GM23338 (cell line): ENCODE measurements at regions not wholly inside any gene's neighbourhood (a gene's known extent, or its start where the extent isn't known, plus 50 kb on each side); places are given as distances from the start of the nearest gene placed in this dataset.

ENCODE experiments used
- ATAC-seq: fragments of 200-7000 bp; cut with Tn5 transposase; 3 replicates; pipeline ENCODE4 v1.9.1; 2020
- DNase-seq: peaks from one replicate; pipeline ENCODE4 v3.0.0-alpha.2; 2015; ENCODE audit warnings: low spot score
- H2AFZ ChIP-seq: fragments of 200-600 bp; sonication (generic); 2 replicates; pipeline ENCODE4 v1.8.0; 2016; ENCODE audit warnings: antibody characterized with exemption, mild to moderate bottlenecking, moderate library complexity
- H3F3A ChIP-seq: fragments of 200-600 bp; sonication (generic); replicated peaks from 2 replicates; pipeline ENCODE4 v1.8.0; 2017; ENCODE audit warnings: antibody characterized with exemption, mixed run types, low read depth
- H3K27ac ChIP-seq: fragments of 200-600 bp; sonication (generic); 2 replicates; pipeline ENCODE4 v1.6.1; 2016; ENCODE audit warnings: low read depth
- H3K27me3 ChIP-seq: fragments of 200-600 bp; sonication (generic); 2 replicates; pipeline ENCODE4 v1.8.0; 2016; ENCODE audit warnings: mild to moderate bottlenecking, mixed run types, moderate library complexity; ENCODE audit not compliant: insufficient read depth
- H3K36me3 ChIP-seq: fragments of 200-600 bp; sonication (generic); 2 replicates; pipeline ENCODE4 v1.8.0; 2016; ENCODE audit warnings: mild to moderate bottlenecking; ENCODE audit not compliant: insufficient read depth
- H3K4me1 ChIP-seq: fragments of 200-600 bp; sonication (generic); 2 replicates; pipeline ENCODE4 v1.8.0; 2016; ENCODE audit warnings: mild to moderate bottlenecking, moderate library complexity; ENCODE audit not compliant: insufficient read depth
- H3K4me2 ChIP-seq: fragments of 200-600 bp; sonication (generic); 2 replicates; pipeline ENCODE4 v1.7.1; 2017; ENCODE audit warnings: mixed run types
- H3K4me3 ChIP-seq: fragments of 200-600 bp; sonication (generic); 2 replicates; pipeline ENCODE4 v1.6.1; 2016; ENCODE audit warnings: mixed run types
- H3K79me2 ChIP-seq: fragments of 200-600 bp; sonication (generic); replicated peaks from 2 replicates; pipeline ENCODE4 v1.8.0; 2017; ENCODE audit warnings: mild to moderate bottlenecking; ENCODE audit not compliant: insufficient read depth
- H3K9me2 ChIP-seq: fragments of 200-600 bp; sonication (generic); 2 replicates; pipeline ENCODE4 v1.8.0; 2017; ENCODE audit not compliant: insufficient read depth
- H4K20me1 ChIP-seq: fragments of 200-600 bp; sonication (generic); replicated peaks from 2 replicates; pipeline ENCODE4 v1.8.0; 2017; ENCODE audit warnings: mild to moderate bottlenecking; ENCODE audit not compliant: insufficient read depth
- H3K27ac Mint-ChIP-seq: 2 replicates; pipeline ENCODE4 v1.8.0; 2020; ENCODE audit warnings: inconsistent platforms, mild to moderate bottlenecking, moderate library complexity, mixed read lengths
- H3K27me3 Mint-ChIP-seq: 3 replicates; pipeline ENCODE4 v1.8.0; 2022; ENCODE audit warnings: low read depth, mild to moderate bottlenecking, moderate library complexity, mixed read lengths, inconsistent platforms; ENCODE audit not compliant: insufficient read depth, poor library complexity
- H3K36me3 Mint-ChIP-seq: 3 replicates; pipeline ENCODE4 v1.8.0; 2021; ENCODE audit warnings: low read depth, mild to moderate bottlenecking, inconsistent platforms, moderate library complexity, mixed read lengths
- H3K4me1 Mint-ChIP-seq: 3 replicates; pipeline ENCODE4 v1.8.0; 2020; ENCODE audit warnings: mild to moderate bottlenecking, inconsistent platforms, mixed read lengths
- H3K4me3 Mint-ChIP-seq: 3 replicates; pipeline ENCODE4 v1.8.0; 2021; ENCODE audit warnings: moderate library complexity, mild to moderate bottlenecking, inconsistent platforms, mixed read lengths
- H3K9me3 Mint-ChIP-seq: 3 replicates; pipeline ENCODE4 v1.8.0; 2020; ENCODE audit warnings: moderate library complexity, mild to moderate bottlenecking, inconsistent platforms, mixed read lengths
- CREB1 ChIP-seq: fragments of 250-450 bp; sonication (Bioruptor Pico); IDR thresholded peaks from 2 replicates; pipeline ENCODE4 v1.5.0; 2020; ENCODE audit warnings: low read depth, mild to moderate bottlenecking, moderate library complexity
- JUNB ChIP-seq: IDR thresholded peaks from one replicate; pipeline ENCODE4 v1.6.1; 2016; ENCODE audit warnings: antibody characterized with exemption; ENCODE audit not compliant: unreplicated experiment
- POLR2AphosphoS5 ChIP-seq: IDR thresholded peaks from 2 replicates; pipeline ENCODE4 v1.6.1; 2016; ENCODE audit warnings: antibody characterized with exemption, low read depth
- REST ChIP-seq: IDR thresholded peaks from one replicate; pipeline ENCODE4 v1.6.1; 2018; ENCODE audit warnings: antibody characterized with exemption; ENCODE audit not compliant: unreplicated experiment
- STAT1 ChIP-seq: IDR thresholded peaks from one replicate; pipeline ENCODE4 v1.6.1; 2016; ENCODE audit warnings: antibody characterized with exemption; ENCODE audit not compliant: unreplicated experiment
- ZNF331 ChIP-seq: fragments of 250-450 bp; sonication (Bioruptor Pico); IDR thresholded peaks from 2 replicates; pipeline ENCODE4 v1.5.0; 2020; ENCODE audit warnings: low read depth, mild to moderate bottlenecking, moderate library complexity
- TF ChIP-seq, protein P1 (sequence below), 2 experiments: fragments of 200-600 bp in 1 of 2; sonication (generic) in 1 of 2; conservative IDR thresholded peaks; 2 replicates each; pipeline versions ENCODE4 v1.5.1 to v1.6.1; 2016 to 2017; ENCODE audit warnings: antibody characterized with exemption in 2 of 2, low read depth in 2 of 2, mild to moderate bottlenecking in 2 of 2, moderate library complexity in 1 of 2
- TF ChIP-seq, protein P2 (sequence below): fragments of 250-450 bp; sonication (Bioruptor Pico); IDR thresholded peaks from 2 replicates; pipeline ENCODE4 v1.5.0; 2020; ENCODE audit warnings: mild to moderate bottlenecking, moderate library complexity

- DNase-seq (peak; percentile 13), ATAC-seq (no peak)
- Histone ChIP-seq H3K27me3 (no peaks in the 10 kb centered on the region), H3K9me2 (no peaks in the 10 kb centered on the region), H3K4me3 (no peak overlapping the region), H3K4me2 (no peak overlapping the region), H4K20me1 (no peaks in the 10 kb centered on the region), H3K36me3 (no peaks in the 10 kb centered on the region), H2AFZ (no peak overlapping the region), H3F3A (no peaks in the 10 kb centered on the region), H3K27ac (no peak overlapping the region), H3K4me1 (no peaks in the 10 kb centered on the region), H3K79me2 (no peaks in the 10 kb centered on the region)
- Mint-ChIP-seq H3K27ac (no peak overlapping the region), H3K27me3 (no peaks in the 10 kb centered on the region), H3K4me1 (peaks cover 7% of the 10 kb centered on the region; the same call in 2 of the 3 replicates), H3K9me3 (no peaks in the 10 kb centered on the region), H3K36me3 (no peaks in the 10 kb centered on the region), H3K4me3 (no peak overlapping the region)
- TF ChIP-seq CREB1 (CRISPR knock-in tag), result no peak
- TF ChIP-seq JUNB, result no peak
- no peak for TF ChIP-seq STAT1
These were observed 281.0 kb downstream of the PTPRC start for GRCh38 chr1:198919667-198920398.

DNA sequence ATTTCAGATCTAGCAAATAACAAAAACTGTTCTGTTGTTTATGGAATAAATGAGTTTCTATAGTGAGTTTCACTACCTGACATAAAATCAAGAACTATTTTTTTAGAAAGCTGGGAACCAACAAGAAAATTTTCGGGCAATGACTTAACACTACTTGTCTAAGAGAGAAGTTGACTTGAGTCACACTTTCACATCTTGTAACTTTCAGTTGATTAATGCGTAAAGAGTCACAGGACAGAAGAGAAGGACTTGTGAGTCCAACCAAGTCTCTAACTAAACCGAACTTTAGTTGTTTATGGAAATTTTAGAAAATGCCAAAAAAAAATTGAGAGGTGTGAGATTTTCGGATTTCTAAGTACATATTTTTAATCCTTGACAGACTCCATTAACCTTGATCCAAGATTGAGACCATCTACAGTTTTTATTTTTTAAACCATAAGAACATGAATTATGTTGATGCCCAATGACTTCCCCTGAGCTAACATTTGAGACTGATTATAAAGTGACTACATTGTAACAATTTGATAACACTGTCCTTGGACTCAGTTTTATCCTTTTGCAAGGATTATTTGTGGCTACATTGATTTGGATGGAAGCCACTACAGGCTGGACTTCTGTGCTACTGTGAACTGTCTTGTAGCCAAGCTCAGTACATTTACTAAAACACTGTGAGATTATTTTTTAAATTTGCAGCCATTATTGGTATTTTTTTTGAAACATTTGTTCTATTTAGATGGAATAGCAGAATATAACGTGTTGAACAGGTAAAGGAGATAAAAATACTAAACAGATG, 284.0 kb downstream of the PTPRC start:
- Mint-ChIP-seq H3K27ac (no peak overlapping the region), H3K4me3 (no peak overlapping the region), H3K4me1 (peaks cover 4% of the 10 kb centered on the region; the same call in 2 of the 3 replicates), H3K9me3 (no peaks in the 10 kb centered on the region), H3K36me3 (no peaks in the 10 kb centered on the region), H3K27me3 (no peaks in the 10 kb centered on the region)
- Histone ChIP-seq H3K4me3 (no peak overlapping the region), H3K27me3 (no peaks in the 10 kb centered on the region), H3K4me1 (no peaks in the 10 kb centered on the region), H3K36me3 (no peaks in the 10 kb centered on the region), H3F3A (no peaks in the 10 kb centered on the region), H3K4me2 (no peak overlapping the region), H4K20me1 (no peaks in the 10 kb centered on the region), H3K79me2 (no peaks in the 10 kb centered on the region), H2AFZ (no peak overlapping the region), H3K27ac (no peak overlapping the region), H3K9me2 (no peaks in the 10 kb centered on the region)
- ATAC-seq, result no peak
- DNase-seq, result no peak
- TF ChIP-seq ZNF331 (CRISPR knock-in tag) (no peak), CREB1 (CRISPR knock-in tag) (no peak), POLR2AphosphoS5 (no peak), REST (no peak), STAT1 (no peak)
- TF ChIP-seq, protein P1, sequence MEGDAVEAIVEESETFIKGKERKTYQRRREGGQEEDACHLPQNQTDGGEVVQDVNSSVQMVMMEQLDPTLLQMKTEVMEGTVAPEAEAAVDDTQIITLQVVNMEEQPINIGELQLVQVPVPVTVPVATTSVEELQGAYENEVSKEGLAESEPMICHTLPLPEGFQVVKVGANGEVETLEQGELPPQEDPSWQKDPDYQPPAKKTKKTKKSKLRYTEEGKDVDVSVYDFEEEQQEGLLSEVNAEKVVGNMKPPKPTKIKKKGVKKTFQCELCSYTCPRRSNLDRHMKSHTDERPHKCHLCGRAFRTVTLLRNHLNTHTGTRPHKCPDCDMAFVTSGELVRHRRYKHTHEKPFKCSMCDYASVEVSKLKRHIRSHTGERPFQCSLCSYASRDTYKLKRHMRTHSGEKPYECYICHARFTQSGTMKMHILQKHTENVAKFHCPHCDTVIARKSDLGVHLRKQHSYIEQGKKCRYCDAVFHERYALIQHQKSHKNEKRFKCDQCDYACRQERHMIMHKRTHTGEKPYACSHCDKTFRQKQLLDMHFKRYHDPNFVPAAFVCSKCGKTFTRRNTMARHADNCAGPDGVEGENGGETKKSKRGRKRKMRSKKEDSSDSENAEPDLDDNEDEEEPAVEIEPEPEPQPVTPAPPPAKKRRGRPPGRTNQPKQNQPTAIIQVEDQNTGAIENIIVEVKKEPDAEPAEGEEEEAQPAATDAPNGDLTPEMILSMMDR (conservative IDR thresholded peaks at IDR 0.05; ENCODE audit: low read depth in 2 of 2), result no peak
- TF ChIP-seq, protein P2, sequence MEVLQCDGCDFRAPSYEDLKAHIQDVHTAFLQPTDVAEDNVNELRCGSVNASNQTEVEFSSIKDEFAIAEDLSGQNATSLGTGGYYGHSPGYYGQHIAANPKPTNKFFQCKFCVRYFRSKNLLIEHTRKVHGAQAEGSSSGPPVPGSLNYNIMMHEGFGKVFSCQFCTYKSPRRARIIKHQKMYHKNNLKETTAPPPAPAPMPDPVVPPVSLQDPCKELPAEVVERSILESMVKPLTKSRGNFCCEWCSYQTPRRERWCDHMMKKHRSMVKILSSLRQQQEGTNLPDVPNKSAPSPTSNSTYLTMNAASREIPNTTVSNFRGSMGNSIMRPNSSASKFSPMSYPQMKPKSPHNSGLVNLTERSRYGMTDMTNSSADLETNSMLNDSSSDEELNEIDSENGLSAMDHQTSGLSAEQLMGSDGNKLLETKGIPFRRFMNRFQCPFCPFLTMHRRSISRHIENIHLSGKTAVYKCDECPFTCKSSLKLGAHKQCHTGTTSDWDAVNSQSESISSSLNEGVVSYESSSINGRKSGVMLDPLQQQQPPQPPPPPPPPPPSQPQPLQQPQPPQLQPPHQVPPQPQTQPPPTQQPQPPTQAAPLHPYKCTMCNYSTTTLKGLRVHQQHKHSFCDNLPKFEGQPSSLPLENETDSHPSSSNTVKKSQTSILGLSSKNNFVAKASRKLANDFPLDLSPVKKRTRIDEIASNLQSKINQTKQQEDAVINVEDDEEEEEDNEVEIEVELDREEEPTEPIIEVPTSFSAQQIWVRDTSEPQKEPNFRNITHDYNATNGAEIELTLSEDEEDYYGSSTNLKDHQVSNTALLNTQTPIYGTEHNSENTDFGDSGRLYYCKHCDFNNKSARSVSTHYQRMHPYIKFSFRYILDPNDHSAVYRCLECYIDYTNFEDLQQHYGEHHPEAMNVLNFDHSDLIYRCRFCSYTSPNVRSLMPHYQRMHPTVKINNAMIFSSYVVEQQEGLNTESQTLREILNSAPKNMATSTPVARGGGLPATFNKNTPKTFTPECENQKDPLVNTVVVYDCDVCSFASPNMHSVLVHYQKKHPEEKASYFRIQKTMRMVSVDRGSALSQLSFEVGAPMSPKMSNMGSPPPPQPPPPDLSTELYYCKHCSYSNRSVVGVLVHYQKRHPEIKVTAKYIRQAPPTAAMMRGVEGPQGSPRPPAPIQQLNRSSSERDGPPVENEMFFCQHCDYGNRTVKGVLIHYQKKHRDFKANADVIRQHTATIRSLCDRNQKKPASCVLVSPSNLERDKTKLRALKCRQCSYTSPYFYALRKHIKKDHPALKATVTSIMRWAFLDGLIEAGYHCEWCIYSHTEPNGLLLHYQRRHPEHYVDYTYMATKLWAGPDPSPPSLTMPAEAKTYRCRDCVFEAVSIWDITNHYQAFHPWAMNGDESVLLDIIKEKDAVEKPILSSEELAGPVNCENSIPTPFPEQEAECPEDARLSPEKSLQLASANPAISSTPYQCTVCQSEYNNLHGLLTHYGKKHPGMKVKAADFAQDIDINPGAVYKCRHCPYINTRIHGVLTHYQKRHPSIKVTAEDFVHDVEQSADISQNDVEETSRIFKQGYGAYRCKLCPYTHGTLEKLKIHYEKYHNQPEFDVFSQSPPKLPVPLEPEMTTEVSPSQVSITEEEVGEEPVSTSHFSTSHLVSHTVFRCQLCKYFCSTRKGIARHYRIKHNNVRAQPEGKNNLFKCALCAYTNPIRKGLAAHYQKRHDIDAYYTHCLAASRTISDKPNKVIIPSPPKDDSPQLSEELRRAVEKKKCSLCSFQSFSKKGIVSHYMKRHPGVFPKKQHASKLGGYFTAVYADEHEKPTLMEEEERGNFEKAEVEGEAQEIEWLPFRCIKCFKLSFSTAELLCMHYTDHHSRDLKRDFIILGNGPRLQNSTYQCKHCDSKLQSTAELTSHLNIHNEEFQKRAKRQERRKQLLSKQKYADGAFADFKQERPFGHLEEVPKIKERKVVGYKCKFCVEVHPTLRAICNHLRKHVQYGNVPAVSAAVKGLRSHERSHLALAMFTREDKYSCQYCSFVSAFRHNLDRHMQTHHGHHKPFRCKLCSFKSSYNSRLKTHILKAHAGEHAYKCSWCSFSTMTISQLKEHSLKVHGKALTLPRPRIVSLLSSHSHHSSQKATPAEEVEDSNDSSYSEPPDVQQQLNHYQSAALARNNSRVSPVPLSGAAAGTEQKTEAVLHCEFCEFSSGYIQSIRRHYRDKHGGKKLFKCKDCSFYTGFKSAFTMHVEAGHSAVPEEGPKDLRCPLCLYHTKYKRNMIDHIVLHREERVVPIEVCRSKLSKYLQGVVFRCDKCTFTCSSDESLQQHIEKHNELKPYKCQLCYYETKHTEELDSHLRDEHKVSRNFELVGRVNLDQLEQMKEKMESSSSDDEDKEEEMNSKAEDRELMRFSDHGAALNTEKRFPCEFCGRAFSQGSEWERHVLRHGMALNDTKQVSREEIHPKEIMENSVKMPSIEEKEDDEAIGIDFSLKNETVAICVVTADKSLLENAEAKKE (CRISPR knock-in tag), result no peak
